ENCODE measurements at regions not wholly inside any gene's neighbourhood (a gene's known extent, or its start where the extent isn't known, plus 50 kb on each side); places are given as distances from the start of the nearest gene placed in this dataset.

- DNase-seq (ENCODE audit: insufficient read length, low spot score) (no peak), FAIRE-seq (no peak)
- no peak for TF ChIP-seq CTCF (IDR thresholded peaks at IDR 0.05; ENCODE audit: insufficient read depth, missing control alignments)
Observed at GRCh38 chr4:123217664-123218063, 178.9 kb upstream of the SPRY1 start.

GRCh38 chr4:123218981-123219380 lies 177.6 kb upstream of the SPRY1 start:
- FAIRE-seq (no peak), DNase-seq (ENCODE audit: insufficient read length, low spot score) (no peak)
- no peak for TF ChIP-seq CTCF (IDR thresholded peaks at IDR 0.05; ENCODE audit: insufficient read depth, missing control alignments)

GRCh38 chr4:123229286-123229685 lies 167.3 kb upstream of the SPRY1 start:
- FAIRE-seq: no peak
- no peak for TF ChIP-seq CTCF (IDR thresholded peaks at IDR 0.05; ENCODE audit: insufficient read depth, missing control alignments)
- no peak for DNase-seq (ENCODE audit: insufficient read length, low spot score)

- no peak for TF ChIP-seq CTCF (IDR thresholded peaks at IDR 0.05; ENCODE audit: insufficient read depth, missing control alignments)
- FAIRE-seq (no peak), DNase-seq (ENCODE audit: insufficient read length, low spot score) (no peak)
Observed at GRCh38 chr4:123230061-123230460, 166.5 kb upstream of the SPRY1 start.

- no peak for TF ChIP-seq CTCF (IDR thresholded peaks at IDR 0.05; ENCODE audit: insufficient read depth, missing control alignments)
- DNase-seq (ENCODE audit: insufficient read length, low spot score) (no peak), FAIRE-seq (peak; percentile 32)
Observed at GRCh38 chr4:123232439-123232838, 164.2 kb upstream of the SPRY1 start.

- FAIRE-seq (no peak), DNase-seq (ENCODE audit: insufficient read length, low spot score) (no peak)
- no peak for TF ChIP-seq CTCF (IDR thresholded peaks at IDR 0.05; ENCODE audit: insufficient read depth, missing control alignments)
Observed at GRCh38 chr4:123233136-123233768, 163.3 kb upstream of the SPRY1 start.

GRCh38 chr4:123234955-123235354 lies 161.6 kb upstream of the SPRY1 start:
- FAIRE-seq (no peak), DNase-seq (ENCODE audit: insufficient read length, low spot score) (no peak)
- no peak for TF ChIP-seq CTCF (IDR thresholded peaks at IDR 0.05; ENCODE audit: insufficient read depth, missing control alignments)
